COLO668 (cell line): ENCODE measurements at regions not wholly inside any gene's neighbourhood (a gene's known extent, or its start where the extent isn't known, plus 50 kb on each side); places are given as distances from the start of the nearest gene placed in this dataset.

Experiments used
- DNase-seq: peaks from one replicate; lab custom pipeline; 2025; ENCODE audit not compliant: unreplicated experiment; lab: John Stamatoyannopoulos, UW

DNA sequence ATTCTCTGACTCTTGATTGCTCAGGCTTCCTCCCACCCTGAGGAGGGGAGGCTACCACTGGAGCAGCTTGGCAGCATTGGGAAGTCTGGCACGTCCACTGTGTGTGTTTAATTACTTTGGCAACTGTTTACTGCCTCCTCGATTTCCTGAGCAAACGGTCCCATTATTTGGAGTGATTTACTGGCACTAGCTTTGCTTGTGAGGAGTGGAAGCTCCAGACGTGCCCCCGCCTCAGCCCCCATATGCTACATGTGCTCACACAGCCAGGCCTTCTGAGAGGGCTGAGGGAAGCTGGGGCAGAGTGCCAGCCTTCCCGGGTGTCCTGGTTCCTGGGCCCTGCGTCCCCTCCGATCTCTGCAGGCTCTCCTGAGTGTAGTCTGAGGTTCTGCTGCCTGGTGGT, 306.2 kb downstream of the PTPRU start:
- DNase-seq: no peak

DNA sequence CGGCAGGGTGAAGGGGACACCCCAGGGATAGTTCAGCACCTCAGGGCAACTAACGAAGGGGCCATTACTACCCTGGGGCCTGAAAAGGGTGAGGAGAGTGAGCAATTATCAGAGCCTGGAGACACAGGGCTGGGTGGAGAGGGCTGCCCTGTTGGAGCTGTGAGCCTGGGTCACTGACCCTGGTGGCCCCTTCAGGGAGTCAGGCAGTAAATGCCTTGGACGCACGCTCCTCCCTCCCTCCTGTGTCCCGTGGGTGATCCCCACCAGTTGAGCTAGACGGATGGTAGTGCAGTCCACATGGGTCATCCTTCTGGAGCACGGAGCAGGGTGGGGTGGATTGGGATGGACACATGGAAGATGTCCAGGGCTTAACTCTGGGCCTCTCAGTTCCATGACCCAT, 305.3 kb downstream of the PTPRU start:
- no peak for DNase-seq

DNA sequence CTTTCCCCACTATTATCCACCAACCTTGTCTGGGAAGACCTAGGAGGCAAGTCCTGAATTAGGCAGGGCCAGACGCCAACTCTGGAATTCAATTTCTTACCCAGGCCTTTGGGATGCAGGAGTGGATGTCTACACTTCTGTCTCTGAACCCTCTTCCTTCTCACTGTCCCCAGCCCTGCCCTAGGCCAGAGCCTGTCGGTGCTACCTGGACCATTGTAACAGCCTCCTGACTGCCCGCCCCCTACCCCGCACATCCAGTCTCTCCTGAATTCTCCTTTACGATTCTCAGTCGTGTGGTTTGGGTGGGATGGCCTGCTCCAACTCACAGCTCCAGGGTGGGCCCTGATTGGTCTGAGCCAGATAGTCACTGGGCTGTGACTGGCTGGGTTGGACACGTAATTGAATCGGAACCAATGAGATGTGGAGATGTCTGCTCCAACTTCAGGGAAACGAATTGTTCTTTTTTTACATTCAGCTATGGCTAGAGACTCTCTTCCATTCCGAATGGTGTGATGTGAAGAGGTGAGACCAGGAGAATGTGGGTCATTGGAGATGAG, 304.6 kb downstream of the PTPRU start:
- DNase-seq: no peak

DNA sequence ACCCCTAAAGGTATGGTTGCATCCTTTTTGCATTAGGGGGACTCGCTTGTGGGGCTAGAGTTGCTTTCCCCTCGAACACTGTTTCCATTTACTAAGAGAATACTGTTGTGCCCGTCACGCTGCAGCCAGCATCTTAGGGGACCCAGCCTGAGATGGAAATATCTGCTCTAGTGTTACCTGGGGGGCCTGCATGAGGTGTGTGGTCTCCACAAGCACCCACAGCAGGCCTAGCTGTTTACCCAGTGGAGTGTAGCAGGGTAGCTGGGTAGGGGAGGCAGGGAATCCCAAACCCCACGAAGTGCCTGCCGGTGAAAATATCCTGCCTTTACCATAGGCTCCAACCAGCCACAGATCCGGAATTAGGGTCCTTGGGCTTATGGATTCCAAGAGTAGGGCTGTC, 303.6 kb downstream of the PTPRU start:
- DNase-seq: no peak

DNA sequence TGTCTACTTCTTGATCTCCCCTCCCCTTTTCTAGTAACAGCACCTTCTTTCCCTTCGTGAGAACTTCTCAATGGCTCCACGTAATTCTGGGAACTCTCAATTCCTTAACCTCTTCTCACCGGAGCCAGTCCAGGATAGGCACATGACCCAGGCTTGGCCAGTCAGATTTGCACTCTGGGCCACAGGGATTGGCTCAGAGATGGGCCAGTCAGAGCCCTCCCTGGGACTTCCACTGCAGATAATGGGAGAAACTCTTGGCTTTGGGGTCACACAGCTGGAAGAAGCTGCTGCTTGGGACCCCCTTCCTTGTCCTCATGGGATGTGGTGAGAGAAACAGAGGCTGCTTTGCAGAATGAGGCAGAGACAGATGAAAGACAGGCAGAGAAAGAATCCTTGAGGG, 302.3 kb downstream of the PTPRU start:
- no peak for DNase-seq

DNA sequence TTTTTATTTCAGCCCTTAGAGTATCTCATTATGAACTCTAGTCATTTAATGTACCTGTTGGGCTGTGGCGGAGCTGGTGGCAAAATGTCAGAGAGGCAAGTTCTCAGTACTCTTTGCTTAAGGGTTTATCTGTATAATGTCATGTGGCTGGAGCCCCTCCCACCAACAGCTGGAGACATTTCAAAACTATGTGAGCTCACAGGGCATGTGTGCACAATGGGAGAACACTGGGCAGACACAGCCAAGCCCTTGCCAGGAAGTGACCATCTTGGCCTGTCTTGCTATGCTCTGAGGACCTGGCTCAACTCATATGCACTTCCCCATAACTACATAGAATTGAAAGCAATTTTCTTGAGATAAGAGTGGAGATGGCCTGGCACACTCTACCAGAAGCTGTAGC, 296.4 kb downstream of the PTPRU start:
- DNase-seq: no peak

DNA sequence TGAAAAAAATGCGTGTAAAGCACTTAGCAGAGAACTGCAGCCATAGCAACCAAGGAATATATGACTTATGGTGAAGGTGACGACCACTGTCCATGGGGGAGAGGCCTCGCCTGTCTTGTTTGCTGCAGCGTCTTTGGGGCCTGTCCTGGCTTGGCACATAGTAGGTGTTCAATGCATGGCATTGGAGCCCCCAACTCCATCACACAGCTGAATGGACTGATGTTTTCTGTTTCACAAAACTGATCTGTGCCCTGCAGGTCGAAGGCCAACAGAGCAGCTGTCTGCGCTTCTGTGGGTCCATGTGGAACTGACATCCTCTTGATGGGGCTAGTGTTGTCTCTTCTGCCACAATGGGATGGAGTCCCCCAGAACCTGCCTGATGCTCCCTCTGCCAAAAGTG, 296.0 kb downstream of the PTPRU start:
- DNase-seq: no peak

DNA sequence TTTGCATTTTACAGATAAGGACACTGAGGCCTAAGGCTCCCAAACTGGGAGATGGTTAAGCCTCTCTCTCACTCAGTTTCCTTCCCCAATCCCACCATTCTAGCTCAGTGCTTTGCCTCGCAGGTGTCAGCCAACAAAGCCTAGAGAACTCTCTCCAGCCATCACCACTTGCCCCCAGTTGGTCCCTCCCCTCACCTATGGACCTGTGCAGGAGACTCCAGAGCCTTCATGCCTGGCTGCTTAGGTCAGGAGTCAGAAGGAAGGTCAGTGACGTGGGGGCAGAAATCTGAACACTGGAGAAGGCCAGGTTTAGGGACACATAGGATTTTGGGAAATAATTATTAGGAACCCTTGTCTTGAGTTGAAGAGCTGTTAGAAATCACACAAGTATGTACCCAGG, 295.3 kb downstream of the PTPRU start:
- no peak for DNase-seq

DNA sequence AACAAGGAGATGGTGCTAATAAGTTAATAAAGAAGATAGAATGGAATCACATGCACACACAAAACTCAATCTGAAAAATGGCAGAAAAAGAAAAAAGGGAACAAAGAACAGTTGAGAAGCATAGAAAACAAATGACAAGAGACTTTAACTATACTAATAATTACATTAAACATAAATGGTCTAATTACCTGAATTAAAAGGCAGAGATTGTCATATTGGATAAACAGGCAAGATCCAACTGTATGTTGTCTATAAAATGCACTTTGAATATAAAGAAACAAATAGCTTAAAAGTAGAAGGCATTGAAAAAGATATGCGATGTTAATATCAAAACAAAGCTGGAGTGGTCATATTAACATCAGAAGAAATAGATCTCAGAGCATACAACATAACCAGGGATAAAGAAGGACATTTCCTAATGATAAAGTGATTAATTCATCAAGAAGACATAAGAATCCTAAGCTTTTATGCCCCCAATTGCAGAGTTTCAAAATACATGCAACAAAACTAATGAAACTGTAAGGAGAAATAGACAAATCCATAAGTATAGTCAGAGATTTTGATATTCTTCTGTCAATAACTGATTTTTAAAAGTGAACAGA, 293.5 kb downstream of the PTPRU start:
- no peak for DNase-seq

DNA sequence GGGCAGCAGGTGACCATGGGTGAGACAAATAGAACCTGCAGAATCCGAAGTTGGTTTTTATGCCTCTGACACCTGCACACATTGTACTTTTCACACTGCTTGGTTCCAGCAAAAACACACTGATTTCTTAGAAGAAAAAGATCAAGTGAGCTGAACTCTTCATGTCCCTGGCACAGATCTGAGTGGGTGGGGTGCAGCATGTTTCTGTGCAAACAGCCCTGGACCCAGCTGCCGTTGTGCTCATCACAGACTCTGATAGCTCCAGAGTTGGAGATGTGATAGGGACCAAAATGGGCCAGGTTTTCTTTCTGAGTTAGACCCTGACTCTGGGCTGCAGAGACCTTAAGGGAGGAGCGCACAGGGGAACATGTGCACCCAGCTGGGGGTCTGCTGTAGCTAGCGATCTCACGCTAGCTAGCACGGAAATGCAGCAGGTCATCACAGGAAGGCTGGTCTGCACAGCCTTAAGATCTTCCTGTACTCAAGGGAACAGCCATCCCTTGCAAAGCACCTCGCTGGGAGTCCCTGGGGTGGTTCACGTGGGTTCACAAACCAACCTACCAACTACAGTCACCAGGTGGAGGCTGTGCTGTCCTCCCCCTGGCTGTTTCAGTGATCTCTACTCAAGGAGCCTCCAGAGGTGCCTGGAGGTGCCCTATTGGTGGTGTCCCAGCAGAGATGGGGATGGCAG, 291.1 kb downstream of the PTPRU start:
- DNase-seq: no peak

DNA sequence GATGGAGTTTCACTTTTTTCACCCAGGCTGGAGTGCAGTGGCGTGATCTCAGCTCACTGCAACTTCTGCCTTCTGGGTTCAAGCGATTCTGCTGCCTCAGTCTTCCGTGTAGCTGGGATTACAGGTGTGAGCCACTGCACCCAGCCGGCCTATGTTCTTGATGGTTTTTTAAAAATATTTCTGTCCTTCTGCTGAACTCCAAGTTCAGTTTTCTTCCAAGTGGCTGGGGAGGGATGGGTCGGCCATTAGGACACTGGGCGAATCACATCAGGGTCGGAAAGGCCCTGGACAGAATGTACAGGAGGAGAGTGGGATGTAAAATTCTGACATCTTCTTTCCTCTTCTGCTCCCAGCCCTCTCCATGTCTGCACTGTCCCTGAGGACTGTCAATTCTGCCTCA, 289.6 kb downstream of the PTPRU start:
- DNase-seq: no peak

DNA sequence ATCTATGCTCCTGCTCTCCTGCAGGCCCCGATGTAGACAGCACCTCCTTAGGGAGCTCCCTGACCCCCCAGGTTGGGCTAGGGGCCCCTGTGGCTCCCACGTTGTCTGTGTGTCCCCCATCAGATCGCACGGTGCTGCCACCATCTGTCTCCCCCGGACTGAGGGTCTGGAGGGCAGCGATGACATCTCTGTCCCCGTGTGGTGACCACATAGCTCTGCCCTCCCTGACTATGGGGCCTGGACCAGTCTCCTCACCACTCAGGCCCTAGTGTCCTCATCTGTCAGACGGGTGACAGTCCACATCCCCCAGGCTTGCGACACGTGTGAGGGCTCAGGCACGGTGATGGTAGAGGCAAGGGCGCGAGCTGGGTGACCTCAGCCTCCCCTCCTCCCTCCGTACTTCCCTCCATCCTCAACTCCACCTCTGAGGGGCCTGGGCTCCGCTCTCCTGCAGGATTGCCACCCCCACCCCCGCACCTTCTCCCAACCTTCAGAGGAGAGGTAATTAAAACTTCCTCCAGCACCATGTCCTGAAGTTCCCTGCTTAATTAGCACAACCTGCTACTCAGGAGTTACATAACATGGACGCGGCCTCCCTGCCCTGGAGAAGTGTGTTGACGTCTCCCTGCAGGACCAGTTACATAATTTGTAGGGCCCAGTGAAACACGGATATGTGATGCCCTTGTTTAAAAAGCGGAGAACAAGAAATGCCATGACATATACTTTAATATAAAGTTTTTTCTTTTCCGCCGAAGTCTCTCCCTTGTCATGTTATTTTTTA, 288.2 kb downstream of the PTPRU start:
- DNase-seq: no peak

DNA sequence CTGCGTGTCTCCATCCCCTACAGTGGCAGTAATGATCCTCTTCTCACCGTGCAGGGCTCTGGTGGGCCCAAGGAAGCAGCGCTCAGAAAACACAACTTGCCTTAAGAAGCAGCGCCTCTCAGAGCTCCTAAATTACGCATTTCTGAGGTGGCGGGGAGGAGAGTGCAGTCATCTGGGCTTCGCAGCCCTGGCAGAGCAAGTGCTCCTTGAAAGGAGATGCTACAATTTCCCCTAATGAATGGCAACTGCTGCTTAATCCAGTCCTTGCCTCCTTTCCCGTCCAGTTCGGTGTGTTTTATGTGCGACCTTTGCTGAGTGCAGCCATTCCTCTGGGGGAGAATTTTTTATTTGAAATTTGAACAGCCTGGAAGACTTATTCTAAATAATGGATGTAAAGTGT, 287.3 kb downstream of the PTPRU start:
- no peak for DNase-seq

DNA sequence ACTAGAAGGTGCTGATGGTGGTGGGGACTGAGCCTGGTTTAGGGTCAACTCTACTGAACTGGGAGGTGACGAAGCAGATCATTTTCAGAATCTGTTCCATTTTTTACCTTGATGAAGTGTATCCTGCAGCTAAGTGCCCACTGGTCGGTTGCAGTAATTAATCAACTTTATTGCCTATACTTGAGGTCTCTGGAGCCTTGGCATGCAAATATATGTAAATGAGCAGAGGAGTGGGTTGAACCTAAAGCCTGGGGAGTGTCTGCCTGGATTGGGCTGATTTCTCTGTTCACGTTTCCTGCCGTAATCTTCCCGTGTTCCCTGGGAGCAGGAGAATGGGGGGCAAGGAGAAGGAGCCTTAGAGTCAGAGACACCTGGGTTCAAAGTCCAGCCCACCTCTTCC, 286.8 kb downstream of the PTPRU start:
- DNase-seq: no peak

DNA sequence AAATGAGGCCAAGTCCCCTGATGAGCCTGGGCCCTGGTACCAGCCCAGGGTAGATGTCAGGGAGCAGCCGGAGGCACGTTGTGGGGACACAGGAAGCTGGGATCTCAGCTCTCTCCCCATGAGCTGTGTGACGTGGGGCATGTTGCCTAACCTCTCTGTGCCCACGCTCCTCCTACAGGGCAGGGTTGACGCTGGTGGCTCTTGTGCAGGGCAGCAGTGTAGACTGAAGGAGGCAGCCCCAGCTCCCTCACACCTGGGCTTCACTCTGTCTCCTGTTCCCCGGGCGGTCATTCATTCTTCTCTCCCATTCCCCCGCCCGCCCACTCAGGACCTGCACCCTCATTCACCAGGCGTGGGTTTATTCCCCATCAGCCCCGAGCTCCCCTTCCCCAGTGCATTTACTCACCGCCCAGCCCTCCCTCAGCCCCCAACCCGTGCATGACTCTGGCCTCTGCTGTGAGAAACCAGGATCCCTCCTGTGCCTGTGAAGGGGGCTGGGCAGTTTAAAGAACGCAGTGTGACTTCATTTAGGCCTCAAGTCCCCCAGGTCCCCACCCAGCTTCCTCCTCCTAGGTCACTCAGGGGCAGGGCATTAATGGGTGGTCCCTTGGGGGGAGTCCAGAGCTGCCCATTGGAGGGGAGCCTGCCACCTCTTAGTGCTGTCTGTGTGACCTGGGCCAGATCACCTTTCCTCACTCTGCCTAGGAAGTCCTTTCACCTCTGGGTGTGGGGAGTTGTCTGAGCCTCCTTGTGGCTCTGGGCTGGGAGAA, 285.7 kb downstream of the PTPRU start:
- DNase-seq: no peak

DNA sequence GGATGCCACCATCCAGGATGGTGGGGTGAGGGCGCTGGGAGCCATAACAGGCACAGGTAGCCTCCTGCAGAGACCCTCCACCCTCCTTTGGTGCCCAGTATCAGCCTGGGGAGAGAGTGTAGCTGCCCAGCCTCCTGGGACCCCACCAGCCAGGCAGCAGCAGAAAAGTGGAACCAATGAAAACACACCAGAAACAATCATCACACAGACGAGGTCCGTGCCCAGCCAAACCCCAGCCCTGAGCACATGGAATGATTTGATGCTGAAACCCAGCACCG, 285.1 kb downstream of the PTPRU start:
- DNase-seq: no peak

DNA sequence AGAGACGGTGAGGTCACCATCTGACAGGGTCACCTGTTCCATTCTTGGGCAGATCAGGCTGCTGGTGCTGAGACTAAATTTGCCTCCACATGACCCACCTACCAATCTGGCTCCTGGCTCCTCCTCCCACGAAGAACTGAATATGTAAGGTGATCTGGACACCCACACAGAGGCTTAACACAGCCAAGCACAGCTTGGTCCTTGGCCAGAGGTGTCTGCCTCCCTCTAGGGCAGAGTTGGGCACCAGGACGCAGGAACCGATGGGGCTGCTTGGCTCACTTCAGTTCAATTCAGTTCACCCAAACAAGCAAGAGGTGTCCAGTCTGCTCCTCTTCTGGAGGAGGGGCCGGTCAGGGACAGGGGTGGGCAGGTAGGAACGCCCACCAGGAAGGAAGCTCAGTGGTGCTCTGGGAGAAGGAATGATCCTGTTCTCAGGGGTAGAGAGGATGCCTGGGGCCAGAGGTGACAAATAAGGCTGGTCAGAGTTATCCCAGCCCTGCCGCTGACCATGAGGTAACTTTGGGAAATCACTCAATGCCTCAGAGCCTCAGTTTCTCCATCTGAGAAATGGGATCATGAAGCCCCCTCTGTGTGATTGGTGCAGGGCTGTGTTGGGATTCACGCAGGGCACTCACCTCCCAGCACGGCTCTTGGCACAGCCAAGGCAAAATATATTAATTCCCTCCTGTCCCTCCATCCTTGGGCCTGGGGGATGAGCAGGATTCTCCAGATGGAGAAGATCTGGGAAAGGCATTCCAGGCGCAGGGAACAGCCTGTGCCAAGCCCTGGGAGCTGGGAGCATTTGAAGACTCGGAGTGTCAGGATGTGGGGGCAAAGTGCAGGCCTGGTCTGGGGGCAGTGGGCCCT, 284.5 kb downstream of the PTPRU start:
- DNase-seq: no peak

DNA sequence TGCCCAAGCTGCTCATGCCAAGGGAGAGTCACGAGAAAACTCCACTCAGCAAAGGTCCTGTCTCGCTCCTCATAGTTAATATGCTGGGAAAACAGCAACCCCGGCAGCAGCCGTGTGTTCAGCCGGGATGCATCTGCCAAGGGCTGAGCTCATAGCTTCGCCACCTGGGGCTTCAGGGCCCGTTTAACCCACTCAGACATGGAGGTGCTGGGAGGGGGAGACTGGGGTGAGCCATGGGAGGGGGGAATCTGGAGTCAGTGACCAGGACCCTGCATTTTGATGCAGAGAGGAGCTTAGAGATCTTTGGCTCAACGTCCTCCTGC, 283.4 kb downstream of the PTPRU start:
- no peak for DNase-seq

DNA sequence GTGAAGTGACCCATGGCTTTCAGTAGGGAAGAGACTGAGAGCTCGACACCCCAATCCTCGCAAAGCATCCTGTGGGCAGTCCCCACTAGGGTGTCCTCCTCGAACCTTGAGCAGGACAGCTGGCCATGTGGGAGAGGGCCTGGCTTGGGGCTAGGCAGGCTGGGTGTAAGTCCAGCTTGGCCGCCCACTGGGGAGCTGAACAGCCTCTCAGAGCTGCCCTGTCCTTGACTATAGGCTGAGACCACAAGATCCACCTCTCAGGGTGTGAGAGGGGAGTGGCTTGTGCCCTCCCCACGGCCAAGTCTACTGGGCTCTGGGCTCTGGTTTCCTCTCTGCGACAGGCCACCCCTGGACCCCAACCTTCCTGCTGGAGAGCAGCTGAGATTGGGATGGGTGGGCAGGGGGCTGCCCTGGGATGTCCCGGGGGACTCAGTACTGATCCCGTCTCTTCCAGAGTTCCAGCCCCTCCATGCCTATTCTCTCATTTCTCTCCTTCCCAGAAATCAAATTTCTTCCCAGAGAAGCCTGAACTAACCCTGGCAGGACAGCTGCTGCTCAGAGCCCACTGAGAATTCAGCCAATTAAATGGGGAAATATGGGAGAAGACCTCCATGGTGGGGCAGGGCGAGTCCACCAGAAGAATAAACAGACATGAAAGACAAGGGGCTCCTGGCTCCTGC, 282.9 kb downstream of the PTPRU start:
- no peak for DNase-seq

DNA sequence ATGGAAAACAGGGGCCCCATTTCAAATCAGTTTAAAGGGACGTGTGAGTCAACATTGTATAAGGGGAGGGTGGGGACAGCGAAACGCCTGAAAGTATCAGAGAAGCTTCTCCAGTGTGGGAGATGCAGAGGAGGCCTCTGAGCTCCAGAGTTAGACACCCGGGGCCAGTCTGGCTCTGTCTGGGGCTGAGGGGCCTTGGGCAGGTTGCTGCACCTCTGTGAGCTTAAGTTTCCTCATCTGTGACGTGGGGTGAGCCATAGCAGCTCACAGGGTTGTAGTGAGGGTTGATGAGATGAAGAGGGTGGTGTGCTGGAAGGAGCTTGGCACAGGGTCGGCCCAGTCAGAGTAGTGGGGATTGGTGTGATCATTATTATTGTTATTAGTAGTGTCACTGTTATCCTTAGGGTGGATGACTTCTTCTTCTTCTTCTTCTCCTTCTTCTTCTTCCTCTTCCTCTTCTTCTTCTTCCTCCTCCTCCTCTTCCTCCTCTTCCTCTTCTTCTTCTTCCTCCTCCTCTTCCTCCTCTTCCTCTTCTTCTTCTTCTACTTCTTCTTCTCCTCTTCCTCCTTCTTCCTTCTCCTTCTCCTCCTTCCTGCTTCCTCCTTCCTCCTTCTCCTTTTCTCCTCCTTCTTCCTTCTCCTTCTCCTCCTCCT, 282.0 kb downstream of the PTPRU start:
- no peak for DNase-seq
